GDM1 (cell line): ENCODE measurements at regions not wholly inside any gene's neighbourhood (a gene's known extent, or its start where the extent isn't known, plus 50 kb on each side); places are given as distances from the start of the nearest gene placed in this dataset.
"Not testable (repeated sequence)": the region's sequence is repeated elsewhere in the genome, so short reads cannot be mapped to it uniquely, and the experiment has no call there.

Source experiments
- DNase-seq: peaks from one replicate; lab custom pipeline; 2025; lab: John Stamatoyannopoulos, UW

DNA sequence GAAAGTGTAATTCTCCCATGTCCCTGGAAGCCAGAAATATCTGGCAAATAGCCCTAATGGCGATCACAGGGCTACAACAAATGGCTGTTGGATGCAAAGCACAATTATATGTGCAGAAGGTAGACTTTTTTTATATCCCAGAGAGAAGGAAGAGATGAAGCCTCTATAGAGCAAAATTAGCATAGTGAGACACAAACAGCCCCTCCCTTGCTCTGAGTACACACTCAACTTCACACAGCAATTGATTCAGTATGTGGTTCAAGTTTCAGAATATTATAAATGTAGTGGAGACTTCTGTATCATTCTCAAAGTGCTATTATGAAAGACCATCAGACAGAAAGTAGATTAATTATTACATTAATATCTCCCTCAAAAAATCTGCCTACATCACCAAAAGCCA lies 246.5 kb upstream of the TBX18 start:
- no peak for DNase-seq

DNA sequence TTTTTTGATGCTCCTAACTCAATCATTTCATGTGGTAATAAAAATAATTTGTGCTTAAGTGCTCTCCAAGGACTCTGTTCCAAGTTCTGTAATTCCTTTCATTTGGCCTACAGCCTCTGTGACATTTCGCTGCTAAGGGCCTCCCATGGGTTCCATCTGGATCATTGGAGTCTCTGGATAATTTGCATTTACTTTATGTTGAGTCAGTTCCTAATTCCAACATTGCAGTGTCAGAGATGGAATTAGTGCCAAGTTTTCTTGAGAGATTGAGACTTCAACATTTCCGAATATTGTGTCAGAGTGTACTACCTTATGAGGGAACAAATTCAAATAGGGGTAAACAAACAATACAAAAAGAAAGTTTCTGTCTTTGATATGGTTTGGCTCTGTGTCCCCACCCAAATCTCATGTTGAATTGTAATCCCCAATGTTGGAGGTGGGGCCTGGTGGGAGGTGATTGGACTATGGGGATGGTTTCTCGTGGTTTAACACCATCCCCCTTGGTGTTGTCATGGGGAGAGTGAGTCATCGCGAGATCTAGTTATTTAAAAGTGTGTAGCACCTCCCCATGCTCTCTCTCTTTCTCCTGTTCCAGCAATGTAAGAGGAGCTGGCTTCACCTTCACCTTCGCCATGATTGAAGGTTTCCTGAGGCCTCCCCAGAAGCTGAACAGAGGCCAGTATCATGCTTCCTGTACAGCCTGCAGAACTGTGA lies 244.1 kb upstream of the TBX18 start:
- no peak for DNase-seq

DNA sequence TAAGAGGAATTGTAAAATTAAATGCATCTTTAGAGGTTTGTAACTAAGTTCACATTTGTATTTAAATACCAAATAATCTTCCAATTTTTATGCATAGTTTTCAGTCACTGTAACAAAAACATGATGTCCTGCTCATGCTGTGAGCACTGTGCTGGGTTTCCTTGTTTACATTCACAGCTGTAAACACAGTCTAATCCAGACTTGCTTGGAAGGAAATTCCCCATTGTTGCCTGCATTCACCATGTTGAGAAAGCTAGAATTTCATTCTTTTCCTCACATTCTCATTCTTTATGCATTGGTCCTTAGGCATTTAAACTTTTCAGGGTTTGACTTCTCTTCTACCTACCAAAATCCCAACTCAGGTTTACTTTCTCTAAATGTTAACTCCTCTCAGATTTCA lies 242.0 kb upstream of the TBX18 start:
- DNase-seq: no peak

DNA sequence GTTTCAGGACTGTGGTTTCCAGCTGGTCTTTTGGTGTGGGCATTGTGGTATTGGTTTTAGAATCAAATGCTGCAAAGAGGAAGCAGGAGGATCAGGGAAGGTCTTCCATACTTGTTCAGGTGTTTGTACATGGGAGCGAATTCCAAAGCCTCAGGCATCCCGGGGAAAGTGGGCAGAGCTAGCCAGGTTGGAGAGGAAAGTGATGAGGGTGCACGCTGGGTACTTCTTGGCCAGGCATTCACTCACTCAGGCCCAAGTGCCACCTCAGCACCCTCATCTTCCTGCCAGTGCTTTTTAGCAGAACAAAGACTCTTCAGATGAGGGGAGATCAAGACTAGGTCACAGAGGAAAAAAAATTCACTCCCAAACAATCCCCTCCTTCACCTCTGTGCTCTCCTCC lies 241.1 kb upstream of the TBX18 start:
- DNase-seq: no peak

DNA sequence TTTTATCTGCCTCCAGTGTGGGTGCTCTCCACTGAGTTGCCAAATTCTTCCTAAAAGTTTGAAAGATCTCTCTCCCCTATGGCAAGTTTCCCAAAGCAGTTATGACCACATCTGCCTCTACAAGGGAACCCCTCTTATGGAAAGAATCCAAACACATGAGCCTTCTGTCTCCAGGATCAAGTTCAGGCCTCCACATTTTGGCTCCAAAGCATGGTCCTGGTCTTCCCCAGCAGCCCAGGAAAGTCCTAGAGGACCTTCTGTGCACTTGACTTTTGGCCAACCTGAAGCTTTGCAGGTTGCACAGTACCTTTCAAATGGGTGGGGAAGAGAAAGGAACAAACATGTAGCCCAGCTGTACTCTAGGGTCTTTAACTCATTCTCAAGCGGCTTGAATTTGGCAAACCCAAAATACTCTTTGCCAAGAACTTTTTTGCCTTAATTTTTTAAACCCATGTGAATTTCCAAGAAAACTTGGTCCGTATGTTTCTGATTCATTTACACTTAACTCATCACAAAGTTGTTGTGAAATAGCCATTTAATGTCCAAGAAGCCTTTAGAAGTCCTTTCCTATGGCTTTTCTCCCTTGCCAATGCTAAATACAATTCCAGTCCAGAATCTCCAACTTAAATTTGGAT lies 240.1 kb upstream of the TBX18 start:
- no peak for DNase-seq

DNA sequence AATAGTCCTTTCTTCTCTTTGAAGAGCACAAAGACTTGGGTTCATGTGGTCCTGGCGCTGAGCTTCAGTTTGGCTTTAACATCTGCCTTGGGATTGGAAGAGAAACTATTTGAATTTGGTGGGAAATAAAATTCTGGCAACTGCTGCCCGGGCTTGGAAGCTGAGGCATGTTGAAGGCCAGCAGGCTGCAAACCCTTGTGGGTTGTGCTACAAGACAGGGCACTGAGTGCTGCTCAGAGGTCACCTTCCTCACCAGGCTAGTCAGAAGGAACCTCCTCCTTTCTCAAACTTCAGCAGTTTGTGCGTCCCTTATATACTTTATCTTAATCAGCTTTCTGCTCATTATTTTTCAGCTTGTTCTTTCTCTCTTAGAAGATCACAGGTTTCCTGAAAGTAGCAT lies 238.4 kb upstream of the TBX18 start:
- DNase-seq: no peak

DNA sequence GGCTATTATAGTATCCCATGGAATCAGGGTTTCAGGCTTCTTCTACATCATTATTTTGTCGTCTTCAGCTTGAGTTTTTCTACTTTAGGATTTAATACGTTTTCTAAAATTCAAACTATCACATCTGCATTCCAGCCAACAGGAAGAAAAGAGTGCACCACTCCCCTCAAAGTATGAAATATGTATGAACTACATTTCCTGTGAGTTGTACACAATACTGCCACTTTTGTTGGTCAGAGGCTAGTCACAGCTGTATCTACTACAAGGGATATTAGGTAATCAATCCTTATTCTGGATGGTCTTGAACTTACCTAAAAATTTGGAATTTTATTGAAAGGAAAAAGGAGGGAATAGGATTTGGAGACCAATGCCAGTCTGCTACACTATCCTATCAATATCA lies 235.6 kb upstream of the TBX18 start:
- no peak for DNase-seq

DNA sequence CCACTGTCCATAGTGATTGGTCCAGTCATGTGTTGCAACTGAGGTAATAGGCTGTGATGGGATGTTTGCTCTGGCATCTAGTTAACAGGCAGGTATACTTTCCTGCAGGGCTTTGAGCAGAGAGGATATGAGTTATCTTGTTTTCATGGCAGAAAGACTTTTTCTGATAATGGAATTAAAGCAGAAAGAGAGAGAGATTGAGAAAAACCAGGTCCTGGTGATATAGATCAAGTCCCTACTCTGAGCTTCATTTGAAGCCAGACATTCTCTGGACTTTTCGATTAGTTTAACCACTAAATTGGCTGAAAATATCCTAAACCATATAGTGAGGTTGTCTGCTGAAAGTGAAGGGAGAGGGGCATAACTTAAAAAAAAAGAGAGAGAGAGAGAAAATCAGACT lies 233.8 kb upstream of the TBX18 start:
- DNase-seq: no peak

DNA sequence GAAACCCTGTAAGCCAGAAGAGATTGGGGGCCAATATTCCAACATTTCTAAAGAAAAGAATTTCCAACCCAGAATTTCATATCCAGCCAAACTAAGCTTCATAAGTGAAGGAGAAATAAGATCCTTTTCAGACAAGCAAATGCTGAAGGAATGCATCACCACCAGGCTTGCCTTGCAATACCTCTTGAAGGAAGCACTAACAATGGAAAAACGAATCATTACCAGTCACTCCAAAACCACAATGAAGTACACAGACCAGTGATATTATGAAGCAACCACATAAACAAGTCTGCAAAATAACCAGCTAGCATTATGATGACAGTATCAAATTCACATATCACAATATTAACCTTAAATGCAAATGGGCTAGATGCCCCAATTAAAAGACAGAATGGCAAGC lies 224.4 kb upstream of the TBX18 start:
- not testable (repeated sequence) for DNase-seq

DNA sequence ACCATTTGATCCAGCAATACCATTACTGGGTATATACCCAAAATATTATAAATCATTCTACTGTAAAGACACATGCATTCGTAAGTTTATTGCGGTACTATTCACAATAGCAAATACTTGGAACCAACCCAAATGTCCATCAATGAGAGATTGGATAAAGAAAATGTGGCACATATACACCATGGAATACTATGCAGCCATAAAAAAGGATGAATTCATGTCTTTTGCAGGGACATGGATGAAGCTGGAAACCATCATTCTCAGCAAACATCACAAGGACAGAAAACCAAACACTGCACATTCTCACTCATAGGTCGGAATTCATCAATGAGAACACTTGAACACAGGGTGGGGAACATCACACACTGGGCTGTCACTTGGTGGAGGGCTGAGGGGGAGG lies 221.1 kb upstream of the TBX18 start:
- not testable (repeated sequence) for DNase-seq

DNA sequence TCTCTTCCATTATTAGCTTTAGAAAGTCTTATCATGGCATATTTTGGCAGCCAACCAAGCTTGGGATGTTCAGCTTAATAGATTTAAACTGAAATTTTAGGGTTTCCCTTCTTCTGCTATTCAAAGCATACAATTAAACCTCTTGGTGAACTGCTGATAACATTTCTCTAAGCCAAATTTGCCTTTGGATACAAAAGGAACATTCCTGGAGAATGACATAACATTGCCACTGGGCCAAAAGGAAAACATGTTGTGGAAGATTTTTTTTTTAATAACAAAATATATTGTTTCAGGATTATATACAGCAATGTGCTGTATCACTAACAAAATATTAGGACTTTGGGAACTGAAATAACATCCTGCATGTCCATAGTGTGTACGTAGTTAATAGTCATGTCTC lies 215.1 kb upstream of the TBX18 start:
- no peak for DNase-seq

DNA sequence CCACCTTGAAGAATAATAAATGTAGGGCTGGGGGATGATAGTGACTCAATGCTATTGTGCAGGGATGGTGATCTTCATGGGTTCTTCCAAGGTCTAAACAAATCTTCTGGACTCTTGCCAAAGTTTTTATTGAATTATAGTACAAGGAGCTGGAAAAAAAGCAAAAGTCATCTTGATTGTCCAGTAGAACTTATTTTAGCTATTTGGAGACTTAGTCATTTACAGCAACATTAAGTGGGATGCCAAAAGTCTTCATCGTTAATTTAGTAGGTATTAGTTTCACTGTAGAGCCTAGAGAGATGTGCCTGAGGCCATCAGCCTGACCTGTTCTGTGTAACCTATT lies 212.9 kb upstream of the TBX18 start:
- no peak for DNase-seq

DNA sequence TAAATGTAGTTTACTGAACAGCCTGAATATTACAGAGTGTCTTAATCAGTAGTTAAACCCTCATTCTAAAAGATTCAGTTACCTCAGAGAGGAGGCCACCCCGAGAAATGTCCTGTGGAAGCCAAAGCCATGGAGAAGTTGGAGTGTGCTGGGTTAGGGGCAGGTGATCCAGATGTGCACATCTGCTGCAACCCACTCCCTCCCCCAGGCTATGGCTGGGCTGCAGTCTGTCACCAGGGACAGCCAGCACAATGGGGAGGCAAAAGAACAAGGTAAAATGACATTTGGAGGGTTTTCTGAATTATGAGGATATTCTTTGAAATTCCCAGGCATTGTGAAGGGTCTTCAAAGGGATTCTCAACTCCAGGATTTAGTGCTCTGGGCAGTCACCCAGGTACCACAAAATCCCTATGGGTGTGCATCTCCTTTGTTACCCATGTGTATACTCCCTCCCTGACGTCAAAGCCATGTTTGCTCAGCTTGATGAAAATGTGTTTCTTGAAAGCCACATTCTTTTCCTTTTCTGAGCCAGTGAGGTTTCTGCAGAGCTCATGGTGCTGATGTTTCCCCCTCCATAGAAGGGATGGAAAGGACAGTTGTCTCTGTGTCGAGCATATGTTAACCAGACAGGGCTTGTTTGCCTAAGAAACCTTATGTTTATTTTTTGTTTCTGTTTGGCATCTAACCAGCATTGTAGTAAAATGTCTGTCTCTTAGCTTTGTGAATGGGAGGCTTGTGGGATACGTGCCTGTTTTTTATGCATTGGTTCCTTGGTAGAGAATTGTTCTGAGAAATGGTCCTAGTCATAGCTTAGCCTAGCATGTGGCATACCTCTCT lies 212.3 kb upstream of the TBX18 start:
- no peak for DNase-seq

DNA sequence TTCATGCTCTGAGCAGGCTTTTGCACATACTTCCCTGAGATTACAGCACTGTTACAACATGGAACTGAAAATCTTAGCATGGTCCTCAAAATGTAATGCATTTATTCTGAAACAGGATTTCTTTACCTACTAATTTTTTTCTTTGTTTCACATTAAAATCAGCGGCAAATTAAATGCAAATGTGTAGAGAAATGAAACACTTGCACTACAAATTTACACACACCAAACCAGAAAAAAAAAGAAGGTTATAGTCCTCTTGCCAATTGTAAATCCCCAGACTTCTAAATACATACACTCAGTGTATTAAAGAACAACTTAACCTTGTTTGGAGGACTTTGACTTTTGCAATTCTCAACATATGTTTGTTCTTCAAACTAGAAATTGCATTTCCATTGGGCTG lies 210.9 kb upstream of the TBX18 start:
- DNase-seq: no peak

DNA sequence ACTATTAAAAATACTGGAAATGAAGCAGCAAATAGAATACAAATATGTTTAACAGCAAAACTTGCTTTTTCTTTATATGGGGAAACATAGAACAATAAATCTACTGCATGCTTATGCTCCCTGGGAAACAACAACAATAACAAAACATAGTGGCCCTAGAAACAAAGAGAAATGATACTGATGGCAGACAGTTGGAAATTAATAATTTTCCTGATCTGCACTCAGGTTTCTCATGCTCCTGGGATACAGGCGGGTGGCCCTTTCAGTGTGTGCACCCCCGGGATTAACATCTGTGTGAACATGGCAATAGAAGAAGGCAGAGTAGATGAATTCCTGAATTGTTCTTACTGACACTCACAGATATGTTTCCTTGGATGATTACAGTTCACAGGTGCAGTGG lies 209.2 kb upstream of the TBX18 start:
- no peak for DNase-seq

DNA sequence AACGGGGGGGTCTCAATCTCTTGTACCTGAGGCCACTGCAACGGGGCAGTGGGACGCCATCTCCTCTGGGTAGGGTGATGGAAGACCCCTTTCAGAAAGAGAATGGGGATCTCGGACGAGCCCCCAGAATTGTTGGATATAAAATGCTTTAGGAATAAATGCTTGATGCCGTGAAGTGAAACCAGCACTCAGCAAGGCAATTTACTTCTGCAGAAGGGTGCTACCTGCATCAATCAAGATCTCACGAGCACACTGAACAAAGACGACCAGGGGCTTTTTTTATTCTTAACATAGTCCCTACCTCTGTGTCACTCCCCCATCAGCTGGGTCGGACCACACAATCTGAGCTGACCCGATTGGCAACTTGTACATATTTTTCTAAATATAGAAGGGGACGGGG lies 203.6 kb upstream of the TBX18 start:
- DNase-seq: no peak

DNA sequence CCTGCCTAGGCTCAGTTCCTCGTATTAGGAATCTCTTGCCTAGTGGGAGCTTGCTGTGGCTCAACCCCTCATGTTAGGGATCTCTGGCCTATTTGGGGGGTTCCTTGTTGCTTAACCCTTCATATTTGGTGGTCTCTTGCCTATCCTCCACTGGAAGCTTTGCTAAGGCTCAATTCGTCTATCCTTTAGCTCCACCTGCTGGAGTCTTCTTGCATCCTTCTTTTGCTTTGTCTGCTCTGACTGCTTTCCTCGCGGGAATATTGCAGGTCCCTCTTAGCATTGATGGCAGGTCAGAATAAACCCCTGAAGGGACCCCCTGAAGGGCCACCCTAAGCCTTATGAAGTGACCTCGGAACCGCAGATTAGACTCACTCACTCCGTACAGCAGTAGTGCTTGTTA lies 203.0 kb upstream of the TBX18 start:
- no peak for DNase-seq

DNA sequence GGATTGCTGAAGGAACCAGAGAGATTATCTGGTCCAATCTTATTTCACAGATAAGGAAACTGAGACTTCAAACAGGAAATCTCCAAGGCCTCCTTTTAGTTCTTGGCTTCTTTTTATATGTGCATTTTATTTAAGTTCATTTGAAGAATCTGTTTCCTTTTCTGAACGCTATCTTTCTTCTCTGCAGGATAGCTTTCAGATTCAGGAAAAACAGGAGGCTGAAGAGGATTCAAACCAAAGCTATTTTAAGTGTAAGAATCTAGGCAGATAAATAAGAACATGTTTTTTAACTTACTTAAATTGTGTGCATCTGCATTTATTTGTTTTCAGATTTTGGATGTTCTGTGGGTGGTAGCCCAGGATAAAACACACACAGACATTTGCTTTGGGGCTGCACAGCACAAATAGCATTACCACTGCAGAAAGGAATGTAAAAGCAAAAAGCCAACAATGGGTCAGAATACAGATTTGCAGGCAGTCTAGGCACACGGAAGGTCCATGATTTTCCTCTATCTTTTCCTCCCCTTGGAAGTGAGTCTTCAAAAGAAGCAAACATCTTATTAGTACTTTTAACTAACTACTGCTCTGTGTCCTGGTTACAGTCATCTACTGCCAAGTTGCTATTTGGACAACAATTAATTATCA lies 188.8 kb upstream of the TBX18 start:
- no peak for DNase-seq

DNA sequence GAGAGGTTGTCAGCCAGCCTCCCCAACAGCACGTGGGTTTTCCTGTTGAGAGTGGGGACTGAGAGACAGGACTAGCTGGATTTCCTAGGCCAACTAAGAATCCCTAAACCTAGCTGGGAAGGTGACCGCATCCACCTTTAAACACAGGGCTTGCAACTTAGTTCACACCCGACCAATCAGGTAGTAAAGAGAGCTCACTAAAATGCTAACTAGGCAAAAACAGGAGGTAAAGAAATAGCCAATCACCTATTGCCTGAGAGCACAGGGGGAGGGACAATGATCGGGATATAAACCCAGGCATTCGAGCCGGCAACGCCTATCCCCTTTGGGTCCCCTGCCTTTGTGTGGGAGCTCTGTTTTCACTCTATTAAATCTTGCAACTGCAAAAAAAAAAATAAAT lies 180.5 kb upstream of the TBX18 start:
- DNase-seq: not testable (repeated sequence)

DNA sequence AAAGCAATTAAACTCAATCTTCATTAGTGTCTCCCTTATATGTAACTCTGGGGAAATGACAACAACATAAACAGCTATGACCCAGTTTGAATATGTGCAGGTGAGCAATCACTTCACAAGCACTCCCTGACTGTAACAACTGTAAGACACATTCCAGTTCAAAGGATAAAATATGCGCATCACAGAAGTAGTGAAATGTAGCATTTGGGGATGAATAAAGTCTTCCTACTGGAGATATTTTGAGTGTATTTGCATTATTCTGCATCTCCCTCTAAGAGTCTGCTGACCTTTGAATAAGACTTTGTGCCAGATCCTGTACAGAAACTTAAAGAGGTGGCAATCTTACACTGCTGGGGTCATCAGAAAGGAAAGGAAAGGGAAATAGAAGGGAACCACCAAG lies 179.5 kb upstream of the TBX18 start:
- DNase-seq: no peak

DNA sequence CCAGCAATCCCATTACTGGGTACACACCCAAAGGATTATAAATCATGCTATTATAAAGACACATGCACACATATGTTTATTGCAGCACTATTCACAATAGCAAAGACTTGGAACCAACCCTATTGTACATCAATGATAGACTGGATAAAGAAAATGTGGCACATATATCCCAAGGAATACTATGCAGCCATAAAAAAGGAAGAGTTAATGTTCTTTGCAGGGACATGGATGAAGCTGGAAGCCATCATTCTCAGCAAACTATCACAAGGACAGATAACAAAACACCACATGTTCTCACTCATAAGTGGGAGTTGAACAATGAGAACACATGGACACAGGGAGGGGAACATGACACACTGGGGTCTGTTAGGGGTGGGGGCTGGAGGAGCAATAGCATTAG lies 177.2 kb upstream of the TBX18 start:
- not testable (repeated sequence) for DNase-seq

DNA sequence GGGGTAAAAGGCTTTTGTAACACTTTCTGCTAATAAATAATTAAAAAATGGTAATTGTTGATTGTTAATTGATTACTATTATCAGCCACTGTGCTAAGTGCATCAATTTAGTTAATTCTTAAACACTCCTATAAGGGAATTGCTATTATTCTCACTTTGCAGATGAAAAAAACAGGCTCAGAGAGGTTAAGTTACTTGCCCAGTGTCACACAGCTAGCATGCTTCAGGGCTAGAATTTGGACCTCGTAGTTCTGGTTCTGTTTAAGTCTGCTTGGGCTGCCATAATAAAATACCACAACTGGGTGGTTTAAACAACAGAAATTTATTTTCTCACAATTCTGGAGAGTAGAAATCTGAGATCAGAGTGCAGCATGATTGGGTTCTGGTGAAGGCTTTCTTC lies 164.8 kb upstream of the TBX18 start:
- DNase-seq: no peak

DNA sequence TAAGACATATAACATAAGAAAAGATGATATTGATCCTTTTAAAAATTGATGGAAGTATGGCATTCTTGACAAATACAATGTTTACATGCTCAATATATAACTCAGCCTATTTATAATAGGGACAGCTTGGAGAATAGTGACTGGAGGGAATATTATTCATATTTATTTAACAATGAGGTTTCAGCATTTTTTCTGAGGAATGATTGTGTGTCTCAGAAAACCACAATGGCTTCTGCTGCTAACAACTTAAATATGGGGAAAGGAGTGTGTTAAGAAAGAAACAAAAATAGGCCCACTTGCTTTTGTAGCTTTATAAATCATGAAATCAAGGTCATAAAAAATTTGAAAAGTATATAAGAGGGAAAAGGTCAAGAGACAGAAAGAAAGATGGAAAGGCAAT lies 163.2 kb upstream of the TBX18 start:
- DNase-seq: no peak
